ENCODE measurements at regions not wholly inside any gene's neighbourhood (a gene's known extent, or its start where the extent isn't known, plus 50 kb on each side); places are given as distances from the start of the nearest gene placed in this dataset.

DNA sequence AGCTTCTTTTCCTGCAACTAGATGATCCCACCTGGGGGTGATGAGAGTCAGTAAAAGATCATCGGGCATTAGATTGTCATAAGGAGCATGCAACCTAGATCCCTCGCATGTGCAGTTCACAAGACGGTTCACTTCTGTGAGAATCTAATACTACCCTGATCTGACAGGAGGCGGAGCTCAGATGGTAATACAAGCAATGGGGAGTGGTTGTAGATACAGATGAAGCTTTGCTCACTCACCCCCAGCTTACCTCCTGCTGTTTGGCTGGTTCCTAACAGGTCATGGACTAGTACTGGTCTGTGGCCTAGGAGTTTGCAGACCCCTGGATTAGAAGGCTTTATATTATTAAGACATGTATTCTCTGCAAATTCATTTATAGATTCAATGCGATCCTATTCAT lies 181.6 kb upstream of the MGMT start:
- no peak for TF ChIP-seq POLR2A (IDR thresholded peaks at IDR 0.05; ENCODE audit: low read length)
- no peak for TF ChIP-seq GATA1 (IDR thresholded peaks at IDR 0.05; ENCODE audit: low read depth, low read length)

Data from erythroblast (primary cell).